ENCODE measurements at regions not wholly inside any gene's neighbourhood (a gene's known extent, or its start where the extent isn't known, plus 50 kb on each side); places are given as distances from the start of the nearest gene placed in this dataset.
A peak's percentile ranks its signal among the peaks of the same experiment; 100 is the strongest.

GRCh38 chr11:122192634-122193255 lies 76.7 kb upstream of the BLID start:
- no peak overlapping the region for H3K4me3 ChIP-seq (replicated peaks in 1 of 2; ENCODE audit: low read depth in 2 of 2, low read length in 2 of 2)
- DNase-seq (ENCODE audit: low read depth in 2 of 2), result peak; percentile 59 to 76
- TF ChIP-seq CTCF (IDR thresholded peaks at IDR 0.05; ENCODE audit: low read depth, low read length), result no peak

GRCh38 chr11:122190768-122191167 lies 74.8 kb upstream of the BLID start:
- TF ChIP-seq CTCF (IDR thresholded peaks at IDR 0.05; ENCODE audit: low read depth, low read length), result no peak
- no peak overlapping the region for H3K4me3 ChIP-seq (replicated peaks in 1 of 2; ENCODE audit: low read depth in 2 of 2, low read length in 2 of 2)
- no peak for DNase-seq (ENCODE audit: low read depth in 2 of 2)

GRCh38 chr11:122189229-122189628 lies 73.2 kb upstream of the BLID start:
- peak; percentile 95 to 98 for DNase-seq (ENCODE audit: low read depth in 2 of 2)
- TF ChIP-seq CTCF (IDR thresholded peaks at IDR 0.05; ENCODE audit: low read depth, low read length), result no peak
- no peak overlapping the region for H3K4me3 ChIP-seq (replicated peaks in 1 of 2; ENCODE audit: low read depth in 2 of 2, low read length in 2 of 2)

- no peak overlapping the region for H3K4me3 ChIP-seq (replicated peaks in 1 of 2; ENCODE audit: low read depth in 2 of 2, low read length in 2 of 2)
- TF ChIP-seq CTCF (IDR thresholded peaks at IDR 0.05; ENCODE audit: low read depth, low read length), result no peak
- no peak for DNase-seq (ENCODE audit: low read depth in 2 of 2)
Observed at GRCh38 chr11:122187373-122188165, 71.6 kb upstream of the BLID start.

- no peak for TF ChIP-seq CTCF (IDR thresholded peaks at IDR 0.05; ENCODE audit: low read depth, low read length)
- no peak overlapping the region for H3K4me3 ChIP-seq (replicated peaks in 1 of 2; ENCODE audit: low read depth in 2 of 2, low read length in 2 of 2)
- peak; percentile 98 to 100 for DNase-seq (ENCODE audit: low read depth in 2 of 2)
Observed at GRCh38 chr11:122186439-122187080, 70.5 kb upstream of the BLID start.

- no peak for TF ChIP-seq CTCF (IDR thresholded peaks at IDR 0.05; ENCODE audit: low read depth, low read length)
- no peak overlapping the region for H3K4me3 ChIP-seq (replicated peaks in 1 of 2; ENCODE audit: low read depth in 2 of 2, low read length in 2 of 2)
- no peak for DNase-seq (ENCODE audit: low read depth in 2 of 2)
Observed at GRCh38 chr11:122183933-122184332, 67.9 kb upstream of the BLID start.

Data from cardiac fibroblast (primary cell).